NCI-H2029 (cell line): ENCODE measurements at regions not wholly inside any gene's neighbourhood (a gene's known extent, or its start where the extent isn't known, plus 50 kb on each side); places are given as distances from the start of the nearest gene placed in this dataset.
"Not testable (repeated sequence)": the region's sequence is repeated elsewhere in the genome, so short reads cannot be mapped to it uniquely, and the experiment has no call there.

Experiments used
- DNase-seq: peaks from one replicate; lab custom pipeline; 2025; lab: John Stamatoyannopoulos, UW

- no peak for DNase-seq
Observed at GRCh38 chr16:59997706-59998105, 1263.6 kb upstream of the GOT2 start.

- no peak for DNase-seq
Observed at GRCh38 chr16:59993101-59993500, 1259.0 kb upstream of the GOT2 start.

GRCh38 chr16:59991171-59991570 is 1257.1 kb upstream of the GOT2 start:
- no peak for DNase-seq

- no peak for DNase-seq
Observed at GRCh38 chr16:59988591-59988990, 1254.5 kb upstream of the GOT2 start.

GRCh38 chr16:59975953-59976352 is 1241.8 kb upstream of the GOT2 start:
- DNase-seq, result no peak

GRCh38 chr16:59973966-59974365 is 1239.8 kb upstream of the GOT2 start:
- no peak for DNase-seq

- DNase-seq, result no peak
Observed at GRCh38 chr16:59971264-59971663, 1237.1 kb upstream of the GOT2 start.

GRCh38 chr16:59964232-59964924 is 1230.3 kb upstream of the GOT2 start:
- DNase-seq, result no peak

GRCh38 chr16:59959311-59959710 is 1225.2 kb upstream of the GOT2 start:
- DNase-seq, result no peak

- DNase-seq, result no peak
Observed at GRCh38 chr16:59950431-59950830, 1216.3 kb upstream of the GOT2 start.

GRCh38 chr16:59944041-59944440 is 1209.9 kb upstream of the GOT2 start:
- DNase-seq, result not testable (repeated sequence)

- DNase-seq, result no peak
Observed at GRCh38 chr16:59941594-59941993, 1207.5 kb upstream of the GOT2 start.

- DNase-seq, result no peak
Observed at GRCh38 chr16:59920054-59920453, 1185.9 kb upstream of the GOT2 start.

GRCh38 chr16:59913666-59914065 is 1179.5 kb upstream of the GOT2 start:
- no peak for DNase-seq

GRCh38 chr16:59909262-59909661 is 1175.1 kb upstream of the GOT2 start:
- no peak for DNase-seq

- no peak for DNase-seq
Observed at GRCh38 chr16:59907611-59908010, 1173.5 kb upstream of the GOT2 start.

GRCh38 chr16:59905606-59906005 is 1171.5 kb upstream of the GOT2 start:
- no peak for DNase-seq

- DNase-seq, result no peak
Observed at GRCh38 chr16:59905131-59905530, 1171.0 kb upstream of the GOT2 start.

GRCh38 chr16:59899940-59900339 is 1165.8 kb upstream of the GOT2 start:
- DNase-seq, result no peak

GRCh38 chr16:59892376-59892775 is 1158.3 kb upstream of the GOT2 start:
- DNase-seq, result no peak

GRCh38 chr16:59887856-59888255 is 1153.7 kb upstream of the GOT2 start:
- DNase-seq, result no peak

- no peak for DNase-seq
Observed at GRCh38 chr16:59886021-59886420, 1151.9 kb upstream of the GOT2 start.

GRCh38 chr16:59881376-59881775 is 1147.3 kb upstream of the GOT2 start:
- no peak for DNase-seq

GRCh38 chr16:59880611-59881010 is 1146.5 kb upstream of the GOT2 start:
- DNase-seq, result no peak
